ENCODE measurements at regions not wholly inside any gene's neighbourhood (a gene's known extent, or its start where the extent isn't known, plus 50 kb on each side); places are given as distances from the start of the nearest gene placed in this dataset.
A peak's percentile ranks its signal among the peaks of the same experiment; 100 is the strongest.

DNA sequence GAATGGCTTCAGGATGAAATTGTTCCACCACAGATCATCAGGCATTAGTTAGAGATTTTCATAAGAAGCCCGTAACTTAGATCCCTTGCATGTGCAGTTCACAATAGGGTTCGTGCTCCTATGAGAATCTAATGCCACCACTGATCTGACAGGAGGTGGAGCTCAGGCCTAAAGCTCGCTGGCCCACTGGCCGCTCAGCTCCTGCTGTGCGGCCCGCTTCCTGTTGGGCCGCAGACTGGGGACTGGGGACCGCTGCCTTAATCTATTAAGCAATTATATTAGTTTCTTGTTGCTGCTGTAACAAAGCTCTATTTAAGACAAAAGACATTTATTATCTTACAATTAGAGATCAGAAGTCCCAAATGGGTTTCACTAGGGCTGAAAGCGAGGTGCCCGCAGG is 205.6 kb downstream of the LARP7 start:
- no peaks in the 10 kb centered on the region for H3K36me3 ChIP-seq (ENCODE audit: control insufficient read depth, insufficient read depth, low read length)
- H3K4me1 ChIP-seq (ENCODE audit: control insufficient read depth, insufficient read depth, low read length, poor library complexity, severe bottlenecking): no peaks in the 10 kb centered on the region
- H3K9me3 ChIP-seq (ENCODE audit: control insufficient read depth, low read length): peaks cover 1% of the 10 kb centered on the region
- no peak overlapping the region for H3K4me3 ChIP-seq (ENCODE audit: extremely low read depth, insufficient read depth, low read length, poor library complexity, severe bottlenecking)
- WGBS, 2 experiments (ENCODE audit: insufficient coverage in 2 of 2): 84 to 90% methylated on average over 2 to 4 of the region's 10 CpGs
- H3K27ac ChIP-seq (ENCODE audit: low read depth, low read length, severe bottlenecking): no peak overlapping the region

- Histone ChIP-seq H3K9me3 (ENCODE audit: control insufficient read depth, low read length) (no peaks in the 10 kb centered on the region), H3K36me3 (ENCODE audit: control insufficient read depth, insufficient read depth, low read length) (no peaks in the 10 kb centered on the region), H3K27ac (ENCODE audit: low read depth, low read length, severe bottlenecking) (no peak overlapping the region), H3K4me3 (ENCODE audit: extremely low read depth, insufficient read depth, low read length, poor library complexity, severe bottlenecking) (no peak overlapping the region), H3K4me1 (ENCODE audit: control insufficient read depth, insufficient read depth, low read length, poor library complexity, severe bottlenecking) (no peaks in the 10 kb centered on the region)
- 67 to 100% methylated on average over 1 of the region's 3 CpGs for WGBS, 2 experiments (ENCODE audit: insufficient coverage in 2 of 2)
Measured at GRCh38 chr4:112845386-112845785, 204.1 kb upstream of the ANK2 start.

DNA sequence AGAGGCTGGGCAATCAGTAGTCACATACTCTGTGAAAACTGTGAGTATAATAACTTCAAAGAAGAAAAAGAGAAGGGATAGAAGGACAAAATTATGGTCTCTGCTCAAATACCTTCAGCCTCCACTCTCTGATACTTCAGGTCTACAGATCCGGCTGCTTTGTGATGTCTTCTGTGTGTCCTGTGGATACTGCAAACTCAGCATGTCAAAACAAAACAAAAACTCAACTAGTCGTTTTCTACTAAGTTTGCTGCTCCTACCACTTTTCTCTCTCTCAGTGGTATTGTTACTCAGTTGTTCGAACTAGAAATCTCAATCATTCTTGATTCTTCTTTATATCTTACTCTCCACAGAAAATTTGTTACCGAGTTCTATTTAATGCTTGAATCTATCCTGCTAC is 202.4 kb upstream of the ANK2 start:
- 88% methylated on average over 4 of the region's 4 CpGs for WGBS, 2 experiments (ENCODE audit: insufficient coverage in 2 of 2)
- no peaks in the 10 kb centered on the region for H3K4me1 ChIP-seq (ENCODE audit: control insufficient read depth, insufficient read depth, low read length, poor library complexity, severe bottlenecking)
- no peaks in the 10 kb centered on the region for H3K36me3 ChIP-seq (ENCODE audit: control insufficient read depth, insufficient read depth, low read length)
- H3K4me3 ChIP-seq (ENCODE audit: extremely low read depth, insufficient read depth, low read length, poor library complexity, severe bottlenecking): no peak overlapping the region
- no peak overlapping the region for H3K27ac ChIP-seq (ENCODE audit: low read depth, low read length, severe bottlenecking)
- no peaks in the 10 kb centered on the region for H3K9me3 ChIP-seq (ENCODE audit: control insufficient read depth, low read length)

DNA sequence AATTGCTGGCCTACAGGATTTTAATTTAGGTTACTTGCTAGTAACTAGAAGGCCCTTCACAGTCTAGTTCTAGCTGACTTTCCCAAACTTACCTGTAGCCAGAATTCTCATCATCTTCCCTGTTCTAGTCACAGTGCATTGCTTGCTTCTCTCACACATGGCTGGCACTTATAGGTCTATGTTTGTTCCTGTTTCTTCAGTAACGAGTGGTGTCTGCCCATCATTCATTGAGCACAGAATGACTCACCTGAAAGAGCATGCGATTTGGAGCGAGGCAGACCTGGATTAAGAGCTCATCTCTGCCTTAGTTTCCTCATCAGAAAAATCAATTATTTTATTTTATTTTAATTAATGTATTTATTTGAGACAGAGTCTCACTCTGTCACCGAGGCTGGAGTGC is 201.7 kb upstream of the ANK2 start:
- Histone ChIP-seq H3K36me3 (ENCODE audit: control insufficient read depth, insufficient read depth, low read length) (no peaks in the 10 kb centered on the region), H3K27ac (ENCODE audit: low read depth, low read length, severe bottlenecking) (no peak overlapping the region), H3K4me1 (ENCODE audit: control insufficient read depth, insufficient read depth, low read length, poor library complexity, severe bottlenecking) (no peaks in the 10 kb centered on the region), H3K9me3 (ENCODE audit: control insufficient read depth, low read length) (no peaks in the 10 kb centered on the region), H3K4me3 (ENCODE audit: extremely low read depth, insufficient read depth, low read length, poor library complexity, severe bottlenecking) (no peak overlapping the region)
- 80 to 93% methylated on average over 1 to 4 of the region's 4 CpGs for WGBS, 2 experiments (ENCODE audit: insufficient coverage in 2 of 2)

DNA sequence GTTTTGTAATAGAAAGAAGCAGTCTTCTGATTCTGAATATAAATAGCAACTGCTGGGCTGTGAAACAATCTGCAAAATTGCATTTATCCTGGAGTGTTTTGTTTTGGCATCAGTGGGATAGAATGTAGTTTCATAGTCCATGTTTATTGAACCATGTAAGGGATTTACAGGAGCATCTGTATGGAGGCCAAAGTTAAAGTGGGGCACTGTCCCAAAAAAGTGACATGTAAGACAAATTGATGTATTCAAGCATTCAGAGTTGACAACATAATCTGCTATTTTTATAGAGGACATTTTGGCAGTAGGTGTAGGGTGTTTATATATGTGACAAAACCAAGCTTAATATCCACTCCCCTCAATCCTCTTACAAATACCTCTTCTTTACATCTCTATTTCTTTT is 200.5 kb upstream of the ANK2 start:
- Histone ChIP-seq H3K4me3 (ENCODE audit: extremely low read depth, insufficient read depth, low read length, poor library complexity, severe bottlenecking) (no peak overlapping the region), H3K27ac (ENCODE audit: low read depth, low read length, severe bottlenecking) (no peak overlapping the region), H3K4me1 (ENCODE audit: control insufficient read depth, insufficient read depth, low read length, poor library complexity, severe bottlenecking) (no peaks in the 10 kb centered on the region), H3K9me3 (ENCODE audit: control insufficient read depth, low read length) (no peaks in the 10 kb centered on the region), H3K36me3 (ENCODE audit: control insufficient read depth, insufficient read depth, low read length) (no peaks in the 10 kb centered on the region)

GRCh38 chr4:112852601-112853000 is 196.9 kb upstream of the ANK2 start:
- 92 to 100% methylated on average over 2 of the region's 4 CpGs for WGBS, 2 experiments (ENCODE audit: insufficient coverage in 2 of 2)
- Histone ChIP-seq H3K27ac (ENCODE audit: low read depth, low read length, severe bottlenecking) (no peak overlapping the region), H3K4me1 (ENCODE audit: control insufficient read depth, insufficient read depth, low read length, poor library complexity, severe bottlenecking) (no peaks in the 10 kb centered on the region), H3K36me3 (ENCODE audit: control insufficient read depth, insufficient read depth, low read length) (no peaks in the 10 kb centered on the region), H3K9me3 (ENCODE audit: control insufficient read depth, low read length) (no peaks in the 10 kb centered on the region), H3K4me3 (ENCODE audit: extremely low read depth, insufficient read depth, low read length, poor library complexity, severe bottlenecking) (no peak overlapping the region)

GRCh38 chr4:112853662-112854256 is 195.7 kb upstream of the ANK2 start:
- Histone ChIP-seq H3K9me3 (ENCODE audit: control insufficient read depth, low read length) (no peaks in the 10 kb centered on the region), H3K36me3 (ENCODE audit: control insufficient read depth, insufficient read depth, low read length) (no peaks in the 10 kb centered on the region), H3K4me1 (ENCODE audit: control insufficient read depth, insufficient read depth, low read length, poor library complexity, severe bottlenecking) (peaks cover 5% of the 10 kb centered on the region), H3K27ac (ENCODE audit: low read depth, low read length, severe bottlenecking) (no peak overlapping the region), H3K4me3 (ENCODE audit: extremely low read depth, insufficient read depth, low read length, poor library complexity, severe bottlenecking) (no peak overlapping the region)
- WGBS, 2 experiments (ENCODE audit: insufficient coverage in 2 of 2): 94 to 100% methylated on average over 1 of the region's 3 CpGs

DNA sequence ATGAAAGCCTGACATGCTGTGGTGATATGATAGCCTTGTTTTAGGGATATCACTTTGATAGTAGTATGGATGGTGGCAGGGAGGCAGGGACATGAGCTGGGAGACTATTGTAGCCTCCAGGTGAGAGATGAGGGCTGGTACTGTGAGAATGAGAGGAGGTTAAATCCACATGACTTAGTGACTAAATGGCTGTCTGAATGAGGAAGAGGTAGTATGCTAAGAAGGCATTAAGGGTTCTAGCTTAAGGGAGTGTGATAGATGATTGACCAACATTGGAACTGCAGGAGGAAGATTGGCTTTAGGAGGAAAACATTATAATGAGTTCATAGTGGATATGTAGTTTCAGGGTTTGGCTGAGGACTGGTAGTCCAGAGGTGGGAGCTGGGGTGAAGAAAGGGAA is 195.0 kb upstream of the ANK2 start:
- H3K9me3 ChIP-seq (ENCODE audit: control insufficient read depth, low read length): no peaks in the 10 kb centered on the region
- H3K27ac ChIP-seq (ENCODE audit: low read depth, low read length, severe bottlenecking): no peak overlapping the region
- peaks cover 11% of the 10 kb centered on the region for H3K4me1 ChIP-seq (ENCODE audit: control insufficient read depth, insufficient read depth, low read length, poor library complexity, severe bottlenecking)
- H3K4me3 ChIP-seq (ENCODE audit: extremely low read depth, insufficient read depth, low read length, poor library complexity, severe bottlenecking): no peak overlapping the region
- H3K36me3 ChIP-seq (ENCODE audit: control insufficient read depth, insufficient read depth, low read length): no peaks in the 10 kb centered on the region

DNA sequence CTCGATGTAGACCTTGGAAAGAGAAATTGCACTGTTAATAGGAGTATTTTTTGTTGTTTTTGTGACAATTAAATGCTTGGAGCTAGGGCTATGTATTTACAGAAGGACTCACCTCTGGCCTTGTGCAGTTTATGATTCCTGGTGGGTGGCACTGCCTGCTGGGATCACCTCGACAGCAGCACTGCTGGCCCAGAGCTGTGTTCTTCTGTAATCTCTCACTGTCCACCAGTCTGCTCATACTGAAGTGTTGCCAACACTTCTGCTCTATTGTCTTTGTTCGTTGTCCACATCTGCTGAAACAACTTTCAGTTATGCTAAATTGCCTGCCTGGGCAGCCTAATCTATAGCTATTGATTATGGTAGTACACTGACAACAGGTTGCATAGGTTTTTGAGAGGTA is 194.4 kb upstream of the ANK2 start:
- H3K9me3 ChIP-seq (ENCODE audit: control insufficient read depth, low read length): no peaks in the 10 kb centered on the region
- no peak overlapping the region for H3K27ac ChIP-seq (ENCODE audit: low read depth, low read length, severe bottlenecking)
- 88% methylated on average over 1 of the region's 3 CpGs for WGBS, 2 experiments (ENCODE audit: insufficient coverage in 2 of 2)
- no peaks in the 10 kb centered on the region for H3K36me3 ChIP-seq (ENCODE audit: control insufficient read depth, insufficient read depth, low read length)
- H3K4me3 ChIP-seq (ENCODE audit: extremely low read depth, insufficient read depth, low read length, poor library complexity, severe bottlenecking): no peak overlapping the region
- H3K4me1 ChIP-seq (ENCODE audit: control insufficient read depth, insufficient read depth, low read length, poor library complexity, severe bottlenecking): peaks cover 18% of the 10 kb centered on the region

DNA sequence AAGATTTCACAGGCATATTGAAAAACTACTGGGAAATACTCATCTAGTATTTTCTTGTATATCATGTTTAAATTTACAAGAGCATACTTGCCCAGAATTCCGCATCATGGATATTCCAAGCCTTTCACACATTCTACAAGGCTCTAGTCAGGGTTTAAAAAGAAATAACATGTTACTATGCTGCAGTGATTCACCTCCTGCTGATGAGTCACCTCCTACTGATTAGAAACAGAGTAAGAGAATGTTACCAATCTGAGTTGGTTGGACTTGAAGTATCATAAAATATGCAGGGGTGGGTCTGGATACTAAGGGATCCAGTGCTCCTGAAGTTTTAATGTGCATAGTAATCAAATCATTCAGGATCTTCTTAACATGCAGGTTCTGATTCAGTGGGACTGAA is 192.0 kb upstream of the ANK2 start:
- H3K36me3 ChIP-seq (ENCODE audit: control insufficient read depth, insufficient read depth, low read length): no peaks in the 10 kb centered on the region
- no peak overlapping the region for H3K4me3 ChIP-seq (ENCODE audit: extremely low read depth, insufficient read depth, low read length, poor library complexity, severe bottlenecking)
- no CpG with 5 or more reads among the region's 1 CpG for WGBS, 2 experiments (ENCODE audit: insufficient coverage in 2 of 2)
- peak overlapping the region; percentile 57 for H3K27ac ChIP-seq (ENCODE audit: low read depth, low read length, severe bottlenecking)
- H3K4me1 ChIP-seq (ENCODE audit: control insufficient read depth, insufficient read depth, low read length, poor library complexity, severe bottlenecking): peaks cover 32% of the 10 kb centered on the region
- H3K9me3 ChIP-seq (ENCODE audit: control insufficient read depth, low read length): no peaks in the 10 kb centered on the region

- Histone ChIP-seq H3K27ac (ENCODE audit: low read depth, low read length, severe bottlenecking) (no peak overlapping the region), H3K9me3 (ENCODE audit: control insufficient read depth, low read length) (no peaks in the 10 kb centered on the region), H3K4me1 (ENCODE audit: control insufficient read depth, insufficient read depth, low read length, poor library complexity, severe bottlenecking) (peaks cover 32% of the 10 kb centered on the region), H3K36me3 (ENCODE audit: control insufficient read depth, insufficient read depth, low read length) (no peaks in the 10 kb centered on the region), H3K4me3 (ENCODE audit: extremely low read depth, insufficient read depth, low read length, poor library complexity, severe bottlenecking) (no peak overlapping the region)
- 83% methylated on average over 1 of the region's 3 CpGs; no CpG with 5 or more reads in 1 of the 2 experiments for WGBS, 2 experiments (ENCODE audit: insufficient coverage in 2 of 2)
Measured at GRCh38 chr4:112858751-112859150, 190.7 kb upstream of the ANK2 start.

Data from mesodermal cell (in vitro differentiated cells).